GM21825 (cell line): ENCODE measurements at regions not wholly inside any gene's neighbourhood (a gene's known extent, or its start where the extent isn't known, plus 50 kb on each side); places are given as distances from the start of the nearest gene placed in this dataset.
A peak's percentile ranks its signal among the peaks of the same experiment; 100 is the strongest.

Source experiments
- ATAC-seq: cut with Tn5 transposase; IDR thresholded peaks from one replicate; pipeline ENCODE4 v1.9.1; 2021; ENCODE audit warnings: mild to moderate bottlenecking, moderate library complexity; ENCODE audit not compliant: unreplicated experiment

DNA sequence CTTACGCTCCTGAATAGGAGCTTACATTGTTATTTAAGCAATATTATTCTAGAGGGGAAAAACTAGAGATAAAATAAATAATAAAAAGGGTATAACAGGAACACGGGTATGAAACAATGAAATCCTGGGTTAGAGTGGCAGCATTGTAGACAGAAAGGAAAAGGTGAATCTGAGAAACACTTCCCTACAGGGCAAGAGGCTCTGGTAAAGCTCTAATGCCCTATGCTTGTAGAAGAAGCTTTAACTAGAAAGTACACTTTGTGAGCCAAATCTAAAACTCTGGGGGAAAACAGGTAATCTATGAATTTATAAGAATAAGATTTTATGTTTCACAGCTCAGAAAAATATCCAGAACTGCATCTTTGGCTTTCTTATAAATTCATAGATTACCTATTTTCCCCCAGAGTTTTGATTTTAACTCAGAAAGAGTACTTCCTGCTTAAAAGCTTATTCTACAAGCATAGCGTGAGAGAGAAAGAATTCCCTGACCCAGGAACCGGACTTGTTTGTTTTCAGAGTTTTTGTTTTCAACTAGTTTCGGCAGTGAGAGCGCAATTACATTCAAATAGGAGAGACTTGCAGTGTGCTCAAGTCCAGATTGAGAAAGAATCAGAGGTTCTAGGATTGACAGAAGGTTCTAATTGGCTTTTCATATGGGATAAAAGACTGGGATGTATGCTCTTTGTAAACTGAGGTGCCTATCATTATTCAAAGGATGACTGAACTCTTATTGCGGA lies 651.0 kb upstream of the RORB start:
- no peak for ATAC-seq

DNA sequence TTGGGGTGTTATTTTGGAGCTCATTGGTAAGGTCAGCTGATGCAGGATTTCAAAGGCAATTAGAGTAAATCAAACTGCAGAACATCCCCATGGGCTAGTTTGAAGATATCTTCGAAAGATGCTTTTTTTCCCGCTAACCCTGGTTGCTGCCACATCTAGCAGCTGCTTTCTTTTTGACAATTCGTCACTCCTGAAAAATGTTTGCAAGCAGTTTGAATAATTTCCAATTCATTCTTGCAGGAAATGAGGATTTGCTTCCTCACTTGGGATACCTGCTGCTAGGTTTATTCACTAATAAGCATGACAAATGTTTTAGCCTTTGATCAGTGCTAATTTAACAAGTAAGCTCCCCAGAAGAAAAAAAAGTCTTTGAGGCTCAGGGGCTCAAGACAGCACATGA lies 649.6 kb upstream of the RORB start:
- ATAC-seq, result no peak

DNA sequence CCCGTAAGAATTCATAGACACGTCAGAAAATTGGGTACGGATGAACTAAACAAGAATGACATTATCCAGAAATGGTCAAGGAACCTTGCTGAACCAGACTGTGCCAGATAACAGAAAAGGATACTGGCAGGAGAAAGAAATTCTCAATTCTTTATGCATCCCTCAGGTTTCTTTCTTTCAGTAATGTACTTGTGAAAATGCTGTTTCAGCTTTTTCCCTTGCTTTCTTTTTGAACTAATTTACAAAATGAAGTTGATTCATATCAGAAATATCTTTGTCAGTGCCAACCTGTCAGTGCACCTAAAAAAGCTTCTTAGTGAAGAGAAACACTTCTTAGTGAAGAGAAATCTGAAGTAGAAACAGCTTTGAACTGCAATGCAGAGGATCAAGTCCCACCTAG lies 643.6 kb upstream of the RORB start:
- ATAC-seq, result no peak

- ATAC-seq, result no peak
Observed at GRCh38 chr9:73855206-73855605, 641.9 kb upstream of the RORB start.

DNA sequence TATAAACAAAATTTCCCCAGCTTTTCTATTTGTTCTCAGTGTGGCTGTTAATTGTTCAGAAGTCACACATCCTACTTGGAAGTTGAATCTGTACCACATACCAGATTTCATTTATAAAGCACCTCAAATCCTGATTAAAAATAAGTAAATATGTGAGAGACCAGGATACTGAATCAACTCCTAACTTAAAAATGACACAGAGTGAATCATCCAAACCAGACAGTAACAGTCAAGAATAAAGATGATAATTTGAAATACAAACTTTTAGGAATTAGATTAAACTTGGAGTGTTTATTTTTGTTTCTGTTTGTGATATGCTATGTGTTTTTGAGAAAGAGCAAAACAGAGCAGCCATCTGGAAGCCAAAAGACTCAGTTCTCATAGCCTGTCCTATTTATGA lies 633.2 kb upstream of the RORB start:
- ATAC-seq, result no peak

- ATAC-seq, result no peak
Observed at GRCh38 chr9:73866451-73866850, 630.7 kb upstream of the RORB start.

GRCh38 chr9:73869264-73869663 lies 627.9 kb upstream of the RORB start:
- ATAC-seq, result peak; percentile 99

GRCh38 chr9:73871636-73872035 lies 625.5 kb upstream of the RORB start:
- no peak for ATAC-seq

DNA sequence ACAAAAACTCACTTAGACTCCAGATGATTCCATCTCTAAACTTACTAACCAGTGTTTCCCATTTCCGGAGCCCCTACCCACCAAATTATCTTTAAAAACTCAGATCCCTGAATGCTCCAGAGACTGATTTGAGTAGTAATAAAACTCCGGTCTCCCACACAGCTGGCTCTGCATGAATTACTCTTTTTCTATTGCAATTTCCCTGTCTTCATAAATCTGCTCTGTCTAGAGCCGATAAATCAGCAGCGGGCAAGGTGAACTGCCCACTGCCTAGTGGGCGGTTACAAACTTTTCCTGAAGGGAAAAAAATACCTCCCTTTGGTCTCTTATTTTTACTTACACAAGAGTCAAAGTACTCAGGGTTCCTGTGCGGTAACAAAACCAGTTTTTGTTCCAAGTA lies 624.4 kb upstream of the RORB start:
- ATAC-seq, result no peak

- ATAC-seq, result no peak
Observed at GRCh38 chr9:73880101-73880500, 617.0 kb upstream of the RORB start.

DNA sequence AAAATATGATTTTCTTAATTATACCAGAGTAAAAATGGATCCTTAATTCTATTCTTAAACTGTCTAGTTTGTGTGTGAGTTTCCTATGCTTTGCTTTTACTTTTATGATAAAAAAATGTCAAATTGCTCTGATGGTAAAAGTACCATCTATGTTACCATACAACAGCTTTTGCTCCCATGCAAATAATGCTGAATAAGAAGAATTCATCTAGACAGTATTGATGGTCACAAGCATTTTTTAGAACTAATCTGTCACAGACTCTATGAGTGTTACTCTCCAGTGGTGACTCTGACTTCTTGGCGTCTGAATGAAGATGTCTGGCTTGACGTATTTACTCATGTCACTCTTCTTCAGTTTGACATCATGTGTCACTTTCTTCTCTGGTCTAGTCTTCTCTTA lies 608.1 kb upstream of the RORB start:
- no peak for ATAC-seq

DNA sequence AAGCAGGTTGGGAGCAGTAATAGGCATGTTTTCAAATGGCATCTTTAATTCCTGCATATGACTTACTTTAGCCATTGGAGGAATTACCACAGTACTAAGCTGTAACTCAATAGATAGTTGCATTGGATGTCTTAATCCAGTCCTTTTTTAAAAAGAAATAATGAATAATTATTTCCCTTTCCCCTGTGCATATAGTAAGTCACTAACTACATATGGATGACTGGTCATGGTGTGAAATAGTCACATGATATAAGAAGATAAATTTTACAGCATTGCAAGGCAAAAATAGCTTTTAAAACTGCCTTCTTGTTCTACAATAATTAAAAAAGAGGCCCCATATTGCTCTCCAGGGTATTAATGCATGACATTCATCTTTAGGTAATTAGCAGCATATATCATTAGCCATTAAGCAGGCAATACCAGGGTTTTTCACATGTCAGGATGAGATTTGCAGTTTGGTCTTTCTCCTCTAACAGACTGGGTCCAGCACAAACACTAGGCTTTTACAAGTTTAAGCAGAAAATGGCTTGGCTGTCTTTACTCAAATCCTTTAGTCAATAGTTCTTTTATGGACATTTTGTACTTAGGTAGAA lies 606.4 kb upstream of the RORB start:
- ATAC-seq, result no peak

DNA sequence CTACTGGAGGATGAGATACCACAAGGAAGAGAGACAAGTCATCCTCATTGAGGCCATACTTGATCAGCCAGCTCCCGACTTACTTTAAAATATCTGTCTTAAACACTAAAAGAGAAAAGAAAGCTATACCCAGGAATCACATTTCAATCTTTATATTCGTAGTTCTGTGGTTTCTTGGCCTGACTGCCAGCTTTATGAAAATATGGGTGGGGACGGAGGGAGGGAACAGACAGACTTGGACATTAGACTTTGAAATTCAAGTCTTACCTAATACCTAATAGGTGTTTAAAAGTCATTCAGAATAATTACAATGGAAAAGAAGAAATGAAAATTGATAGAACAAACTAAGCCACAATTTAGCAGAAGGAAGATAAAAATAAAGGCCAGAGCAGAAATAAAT lies 604.8 kb upstream of the RORB start:
- no peak for ATAC-seq

DNA sequence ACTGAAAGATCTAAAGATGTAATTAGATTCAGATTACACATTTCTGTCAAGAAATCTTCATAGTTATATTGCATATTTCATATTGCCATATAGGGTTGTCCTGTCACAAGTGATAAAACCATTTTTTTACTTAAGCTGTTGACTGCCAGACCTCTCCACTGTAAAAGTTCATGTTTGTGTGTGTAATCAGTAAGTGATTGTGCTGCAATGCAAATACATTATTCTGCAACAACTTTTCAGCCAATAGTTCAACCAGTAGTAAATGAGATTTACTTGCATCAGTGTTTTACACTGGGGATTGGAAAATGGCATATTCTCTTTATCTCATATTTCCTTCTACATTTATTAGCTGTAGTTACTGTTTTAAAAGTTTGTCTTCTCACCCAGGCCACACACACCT lies 603.9 kb upstream of the RORB start:
- ATAC-seq, result no peak

- no peak for ATAC-seq
Observed at GRCh38 chr9:73896061-73896460, 601.1 kb upstream of the RORB start.

GRCh38 chr9:73906671-73907070 lies 590.5 kb upstream of the RORB start:
- no peak for ATAC-seq

GRCh38 chr9:73911804-73912203 lies 585.3 kb upstream of the RORB start:
- no peak for ATAC-seq

DNA sequence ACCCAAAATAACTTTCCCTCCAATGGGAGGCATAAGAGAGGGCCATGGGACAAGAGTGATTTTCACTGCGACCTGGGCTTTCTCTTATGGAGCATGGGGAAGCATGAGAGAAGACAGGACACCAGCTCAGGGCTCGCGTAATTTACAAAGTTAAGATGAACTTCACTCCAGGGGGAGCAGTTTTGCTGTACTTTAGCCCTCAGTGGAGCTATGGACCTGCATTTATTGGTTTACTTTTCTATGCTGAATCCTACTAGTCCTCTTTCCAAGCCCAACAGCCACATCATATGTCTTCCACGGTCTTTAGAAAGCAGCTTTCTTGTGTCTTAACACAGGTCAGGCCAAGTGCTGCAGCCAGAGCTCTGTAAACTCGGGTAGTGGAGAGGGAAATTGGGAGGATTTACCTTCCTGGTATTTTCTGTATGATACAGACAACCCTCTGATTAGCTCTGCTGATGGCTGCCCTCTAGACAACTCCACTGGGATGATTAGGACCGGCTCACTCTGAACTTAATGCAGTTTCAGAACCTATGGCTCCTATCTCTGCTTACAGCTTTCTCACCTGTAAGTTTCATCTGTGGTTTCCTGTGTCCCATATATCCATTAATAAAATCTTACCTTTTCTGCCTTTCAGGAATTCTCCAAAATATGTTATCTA lies 581.0 kb upstream of the RORB start:
- ATAC-seq, result no peak

DNA sequence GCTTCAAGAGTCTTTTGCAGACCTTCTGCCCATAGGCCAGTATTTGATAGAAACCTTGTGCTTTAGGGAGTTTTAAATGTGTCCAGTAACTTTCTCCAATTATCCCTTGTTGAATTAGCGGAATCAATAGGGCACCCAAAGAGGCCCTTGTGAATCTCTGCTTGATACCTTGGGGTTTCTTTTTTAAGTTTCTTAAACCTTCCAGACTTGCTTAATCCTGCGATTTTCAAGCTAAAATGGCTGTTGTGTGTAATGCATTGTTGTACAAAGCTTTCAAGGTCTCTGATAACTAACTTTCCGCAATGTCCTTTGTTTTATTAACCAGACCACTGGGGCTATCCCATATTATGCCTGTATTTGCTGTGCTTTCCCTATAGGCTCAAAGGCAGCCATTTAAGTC lies 577.4 kb upstream of the RORB start:
- no peak for ATAC-seq

- no peak for ATAC-seq
Observed at GRCh38 chr9:73923796-73924195, 573.3 kb upstream of the RORB start.

GRCh38 chr9:73951147-73951546 lies 546.0 kb upstream of the RORB start:
- no peak for ATAC-seq

- no peak for ATAC-seq
Observed at GRCh38 chr9:73962792-73963191, 534.3 kb upstream of the RORB start.
